ENCODE measurements at regions not wholly inside any gene's neighbourhood (a gene's known extent, or its start where the extent isn't known, plus 50 kb on each side); places are given as distances from the start of the nearest gene placed in this dataset.

- no peak for DNase-seq
These were observed 303.8 kb upstream of the MKI67 start for GRCh38 chr10:128429835-128430513.

- no peak for DNase-seq
These were observed 304.9 kb upstream of the MKI67 start for GRCh38 chr10:128431083-128431482.

GRCh38 chr10:128431506-128431905, 305.3 kb upstream of the MKI67 start:
- no peak for DNase-seq

- DNase-seq, result no peak
These were observed 305.8 kb upstream of the MKI67 start for GRCh38 chr10:128432011-128432410.

GRCh38 chr10:128432423-128432822, 306.2 kb upstream of the MKI67 start:
- DNase-seq, result no peak

- no peak for DNase-seq
These were observed 309.6 kb upstream of the MKI67 start for GRCh38 chr10:128435811-128436210.

- DNase-seq, result no peak
These were observed 311.6 kb upstream of the MKI67 start for GRCh38 chr10:128437786-128438345.

- DNase-seq, result no peak
These were observed 312.3 kb upstream of the MKI67 start for GRCh38 chr10:128438417-128439063.

- DNase-seq, result no peak
These were observed 314.4 kb upstream of the MKI67 start for GRCh38 chr10:128440513-128441160.

- no peak for DNase-seq
These were observed 317.8 kb upstream of the MKI67 start for GRCh38 chr10:128443925-128444518.

GRCh38 chr10:128448796-128449195, 322.6 kb upstream of the MKI67 start:
- no peak for DNase-seq

- no peak for DNase-seq
These were observed 325.7 kb upstream of the MKI67 start for GRCh38 chr10:128451879-128452278.

GRCh38 chr10:128456271-128456670, 330.0 kb upstream of the MKI67 start:
- no peak for DNase-seq

- no peak for DNase-seq
These were observed 330.9 kb upstream of the MKI67 start for GRCh38 chr10:128457136-128457535.

- no peak for DNase-seq
These were observed 335.8 kb upstream of the MKI67 start for GRCh38 chr10:128461991-128462390.

GRCh38 chr10:128462844-128463243, 336.6 kb upstream of the MKI67 start:
- DNase-seq, result no peak

- DNase-seq, result peak in 2 of 3 donors; percentile 38 to 63
These were observed 338.0 kb upstream of the MKI67 start for GRCh38 chr10:128463991-128464760.

GRCh38 chr10:128465697-128466096, 339.5 kb upstream of the MKI67 start:
- DNase-seq, result no peak

- no peak for DNase-seq
These were observed 340.7 kb upstream of the MKI67 start for GRCh38 chr10:128466831-128467371.

GRCh38 chr10:128468462-128468861, 342.2 kb upstream of the MKI67 start:
- no peak for DNase-seq

GRCh38 chr10:128469515-128469914, 343.3 kb upstream of the MKI67 start:
- no peak for DNase-seq

GRCh38 chr10:128470321-128470965, 344.2 kb upstream of the MKI67 start:
- DNase-seq, result no peak
